KOPT-K1 (cell line): ENCODE measurements at regions not wholly inside any gene's neighbourhood (a gene's known extent, or its start where the extent isn't known, plus 50 kb on each side); places are given as distances from the start of the nearest gene placed in this dataset.

ENCODE experiments used
- H3K27ac ChIP-seq: fragments of 200-600 bp; sonication (generic); 2 replicates; pipeline ENCODE4 v1.5.1; 2016; ENCODE audit warnings: antibody characterized with exemption, mild to moderate bottlenecking, low read depth, low read length; ENCODE audit not compliant: poor library complexity, severe bottlenecking
- H3K36me3 ChIP-seq: fragments of 200-600 bp; sonication (generic); 2 replicates; pipeline ENCODE4 v1.5.1; 2017; ENCODE audit warnings: antibody characterized with exemption, mild to moderate bottlenecking, low read length, moderate library complexity; ENCODE audit not compliant: insufficient read depth
- H3K9me3 ChIP-seq: fragments of 200-600 bp; sonication (generic); 2 replicates; pipeline ENCODE4 v1.5.1; 2017; ENCODE audit warnings: antibody characterized with exemption, low read length, mild to moderate bottlenecking; ENCODE audit not compliant: insufficient read depth, poor library complexity, severe bottlenecking

- H3K36me3 ChIP-seq = no peaks in the 10 kb centered on the region
- H3K27ac ChIP-seq = no peak overlapping the region
- H3K9me3 ChIP-seq = no peaks in the 10 kb centered on the region
Observed at GRCh38 chr13:91166714-91167511, 180.6 kb upstream of the MIR17HG start.

- Histone ChIP-seq H3K27ac (no peak overlapping the region), H3K36me3 (no peaks in the 10 kb centered on the region), H3K9me3 (no peaks in the 10 kb centered on the region)
Observed at GRCh38 chr13:91167706-91168385, 179.6 kb upstream of the MIR17HG start.

GRCh38 chr13:91168386-91168711 lies 179.1 kb upstream of the MIR17HG start:
- Histone ChIP-seq H3K9me3 (no peaks in the 10 kb centered on the region), H3K27ac (no peak overlapping the region), H3K36me3 (no peaks in the 10 kb centered on the region)

GRCh38 chr13:91169321-91170050 lies 178.0 kb upstream of the MIR17HG start:
- H3K36me3 ChIP-seq = no peaks in the 10 kb centered on the region
- H3K9me3 ChIP-seq = no peaks in the 10 kb centered on the region
- no peak overlapping the region for H3K27ac ChIP-seq

GRCh38 chr13:91172160-91172559 lies 175.3 kb upstream of the MIR17HG start:
- Histone ChIP-seq H3K36me3 (no peaks in the 10 kb centered on the region), H3K9me3 (no peaks in the 10 kb centered on the region), H3K27ac (no peak overlapping the region)

DNA sequence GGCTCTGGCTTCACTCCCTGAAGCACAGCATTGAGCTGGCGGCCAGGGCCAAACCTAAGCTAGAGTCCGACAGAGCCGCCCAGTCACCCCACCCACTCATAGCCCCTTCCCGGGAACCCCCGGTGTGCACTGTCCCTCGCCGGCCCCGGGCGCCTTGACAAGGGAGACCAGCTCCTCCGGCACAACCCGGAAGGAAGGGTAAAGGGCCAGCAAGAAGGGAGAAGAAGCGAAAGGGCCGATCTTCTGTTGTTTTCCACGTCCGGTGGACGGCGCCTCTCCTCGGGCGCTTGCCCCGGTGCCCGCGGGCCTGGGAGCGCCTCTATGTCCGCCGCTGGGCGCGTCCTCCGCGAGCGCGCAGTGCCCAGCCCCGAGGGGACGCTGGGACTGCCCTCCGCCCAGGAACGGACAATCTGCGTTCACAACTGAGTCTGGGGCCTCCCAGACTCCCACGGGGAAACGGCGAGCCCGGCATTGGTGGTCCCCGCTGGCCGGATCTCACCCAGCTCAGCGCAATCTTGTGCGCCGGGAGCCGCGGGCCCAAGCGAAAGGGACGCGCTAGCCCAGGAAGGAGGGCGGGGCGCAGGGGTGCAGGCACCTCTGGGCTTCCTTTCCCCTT lies 172.5 kb upstream of the MIR17HG start:
- no peak overlapping the region for H3K27ac ChIP-seq
- no peaks in the 10 kb centered on the region for H3K36me3 ChIP-seq
- H3K9me3 ChIP-seq = no peaks in the 10 kb centered on the region

- Histone ChIP-seq H3K36me3 (no peaks in the 10 kb centered on the region), H3K27ac (no peak overlapping the region), H3K9me3 (no peaks in the 10 kb centered on the region)
Observed at GRCh38 chr13:91178099-91178498, 169.4 kb upstream of the MIR17HG start.

GRCh38 chr13:91181892-91182291 lies 165.6 kb upstream of the MIR17HG start:
- H3K9me3 ChIP-seq = no peaks in the 10 kb centered on the region
- H3K27ac ChIP-seq = no peak overlapping the region
- H3K36me3 ChIP-seq = no peaks in the 10 kb centered on the region

- Histone ChIP-seq H3K9me3 (no peaks in the 10 kb centered on the region), H3K27ac (no peak overlapping the region), H3K36me3 (no peaks in the 10 kb centered on the region)
Observed at GRCh38 chr13:91184244-91184926, 163.1 kb upstream of the MIR17HG start.

DNA sequence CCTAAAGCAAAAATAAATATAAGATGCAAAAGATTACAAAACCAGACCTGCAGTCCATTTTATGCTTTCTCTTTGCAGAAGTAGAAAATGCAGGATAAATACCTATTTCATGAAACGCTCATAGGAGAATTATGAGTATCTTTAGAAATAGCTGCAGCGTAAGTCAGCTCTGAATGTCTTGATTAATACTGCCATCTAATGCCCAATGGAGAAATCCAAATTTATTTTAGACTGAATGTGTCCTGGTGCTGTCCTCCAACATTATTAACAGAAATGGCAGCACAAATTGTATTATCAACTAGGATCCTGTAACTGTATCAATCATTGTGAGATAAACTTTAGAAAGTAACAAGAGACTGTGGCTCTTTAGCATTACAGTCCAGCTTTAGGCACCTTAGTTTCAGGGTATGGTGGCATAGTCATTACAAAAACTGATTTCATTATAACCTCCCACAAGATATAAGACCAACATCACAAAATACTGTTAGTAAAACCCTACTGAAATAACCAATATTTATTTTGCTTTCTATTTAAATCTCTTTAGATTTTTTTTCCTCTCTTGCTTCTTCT lies 162.1 kb upstream of the MIR17HG start:
- no peaks in the 10 kb centered on the region for H3K9me3 ChIP-seq
- no peak overlapping the region for H3K27ac ChIP-seq
- no peaks in the 10 kb centered on the region for H3K36me3 ChIP-seq

DNA sequence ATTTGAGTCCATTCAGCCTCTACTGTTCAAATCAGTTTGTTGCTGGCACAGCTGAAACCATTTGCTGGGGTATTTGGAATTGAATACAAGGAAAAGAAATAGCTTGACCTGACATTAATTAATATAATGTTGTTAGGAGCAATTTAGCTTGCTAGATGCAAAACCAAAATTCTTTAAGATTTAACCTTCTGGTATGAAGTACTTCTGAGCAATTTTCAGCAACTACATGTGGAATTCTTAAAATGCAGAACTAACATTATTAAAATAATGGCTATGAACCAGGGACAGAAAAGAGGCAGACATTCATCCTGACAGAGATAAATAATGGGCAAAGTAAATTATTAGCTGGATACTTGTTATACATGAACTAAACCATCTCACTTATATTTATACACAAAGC lies 160.0 kb upstream of the MIR17HG start:
- Histone ChIP-seq H3K9me3 (no peaks in the 10 kb centered on the region), H3K27ac (no peak overlapping the region), H3K36me3 (no peaks in the 10 kb centered on the region)

GRCh38 chr13:91189506-91189905 lies 158.0 kb upstream of the MIR17HG start:
- H3K27ac ChIP-seq = no peak overlapping the region
- no peaks in the 10 kb centered on the region for H3K9me3 ChIP-seq
- no peaks in the 10 kb centered on the region for H3K36me3 ChIP-seq

DNA sequence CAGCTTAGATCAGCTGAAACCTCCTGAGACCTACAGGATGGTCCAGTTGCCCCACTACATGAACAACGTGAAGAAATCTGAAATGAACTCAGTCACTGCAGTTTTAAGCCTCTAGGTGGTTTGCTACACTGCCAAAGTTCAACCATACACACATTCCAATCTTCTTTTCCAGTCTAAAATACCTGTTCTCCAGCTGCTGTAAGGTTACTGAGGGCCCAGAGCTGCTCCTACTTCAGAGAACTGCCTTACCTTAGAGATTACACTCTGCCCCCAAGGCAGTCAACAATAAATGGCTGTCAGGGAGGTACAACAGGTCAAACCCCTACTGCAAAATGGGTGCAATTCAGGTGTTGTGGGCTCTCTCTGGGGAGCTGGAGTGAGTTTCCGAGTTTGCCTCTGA lies 154.1 kb upstream of the MIR17HG start:
- H3K27ac ChIP-seq = no peak overlapping the region
- H3K9me3 ChIP-seq = no peaks in the 10 kb centered on the region
- H3K36me3 ChIP-seq = no peaks in the 10 kb centered on the region

DNA sequence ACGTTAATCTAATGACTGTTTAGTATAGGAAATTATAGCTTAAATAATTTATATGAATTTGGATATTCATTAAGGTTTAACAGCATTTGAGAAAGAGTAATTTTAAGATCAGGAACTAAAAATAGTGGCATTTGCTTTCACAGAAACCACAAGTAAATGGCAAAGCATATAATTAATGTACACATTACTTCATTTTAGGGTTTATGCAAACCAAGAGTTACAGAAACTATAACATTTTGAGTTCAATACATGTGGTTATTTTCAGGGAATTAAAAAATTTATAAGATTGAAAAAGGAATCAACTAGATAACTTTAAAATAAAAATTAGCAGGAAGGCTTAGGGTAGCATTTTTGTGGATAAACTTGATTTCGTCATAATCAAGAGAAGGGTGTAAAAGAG lies 151.7 kb upstream of the MIR17HG start:
- H3K27ac ChIP-seq = no peak overlapping the region
- H3K36me3 ChIP-seq = no peaks in the 10 kb centered on the region

More for the DNA sequence above, 151.7 kb upstream of the MIR17HG start:
- no peaks in the 10 kb centered on the region for H3K9me3 ChIP-seq
